NCI-H748 treated with DMSO at 0.1 percent for 48 hours (cell line): ENCODE measurements at regions not wholly inside any gene's neighbourhood (a gene's known extent, or its start where the extent isn't known, plus 50 kb on each side); places are given as distances from the start of the nearest gene placed in this dataset.

Experiments used
- DNase-seq: peaks from one replicate; lab custom pipeline; 2025; lab: John Stamatoyannopoulos, UW

- DNase-seq: no peak
Observed at GRCh38 chr7:41294556-41295454, 408.1 kb downstream of the INHBA start.

- no peak for DNase-seq
Observed at GRCh38 chr7:41292487-41292886, 410.4 kb downstream of the INHBA start.

GRCh38 chr7:41287559-41288335 is 415.1 kb downstream of the INHBA start:
- DNase-seq: no peak

- no peak for DNase-seq
Observed at GRCh38 chr7:41280491-41280890, 422.4 kb downstream of the INHBA start.

- DNase-seq: no peak
Observed at GRCh38 chr7:41277561-41277960, 425.3 kb downstream of the INHBA start.

- DNase-seq: no peak
Observed at GRCh38 chr7:41275255-41275654, 427.6 kb downstream of the INHBA start.

- DNase-seq: no peak
Observed at GRCh38 chr7:41274179-41274578, 428.7 kb downstream of the INHBA start.

GRCh38 chr7:41272664-41273063 is 430.2 kb downstream of the INHBA start:
- no peak for DNase-seq

GRCh38 chr7:41268878-41269277 is 434.0 kb downstream of the INHBA start:
- no peak for DNase-seq

GRCh38 chr7:41261080-41261479 is 441.8 kb downstream of the INHBA start:
- DNase-seq: no peak

GRCh38 chr7:41257660-41258059 is 445.2 kb downstream of the INHBA start:
- no peak for DNase-seq

GRCh38 chr7:41256186-41256945 is 446.5 kb downstream of the INHBA start:
- DNase-seq: no peak

- DNase-seq: no peak
Observed at GRCh38 chr7:41255716-41256115, 447.2 kb downstream of the INHBA start.

- no peak for DNase-seq
Observed at GRCh38 chr7:41255113-41255512, 447.8 kb downstream of the INHBA start.

GRCh38 chr7:41252957-41253356 is 449.9 kb downstream of the INHBA start:
- no peak for DNase-seq

- DNase-seq: no peak
Observed at GRCh38 chr7:41252551-41252950, 450.3 kb downstream of the INHBA start.

GRCh38 chr7:41247143-41247865 is 455.6 kb downstream of the INHBA start:
- no peak for DNase-seq

- no peak for DNase-seq
Observed at GRCh38 chr7:41245916-41246315, 457.0 kb downstream of the INHBA start.

- no peak for DNase-seq
Observed at GRCh38 chr7:41244246-41244645, 458.6 kb downstream of the INHBA start.

GRCh38 chr7:41241641-41242040 is 461.2 kb downstream of the INHBA start:
- DNase-seq: no peak

- DNase-seq: no peak
Observed at GRCh38 chr7:41239596-41239995, 463.3 kb downstream of the INHBA start.

- no peak for DNase-seq
Observed at GRCh38 chr7:41238851-41239331, 464.0 kb downstream of the INHBA start.
